Embryonic facial prominence (tissue), 1 donor: ENCODE measurements at regions not wholly inside any gene's neighbourhood (a gene's known extent, or its start where the extent isn't known, plus 50 kb on each side); places are given as distances from the start of the nearest gene placed in this dataset.

Experiments
- DNase-seq: peaks from one replicate; pipeline ENCODE4 v3.0.0-alpha.2; 2016; ENCODE audit errors: extremely low spot score

DNA sequence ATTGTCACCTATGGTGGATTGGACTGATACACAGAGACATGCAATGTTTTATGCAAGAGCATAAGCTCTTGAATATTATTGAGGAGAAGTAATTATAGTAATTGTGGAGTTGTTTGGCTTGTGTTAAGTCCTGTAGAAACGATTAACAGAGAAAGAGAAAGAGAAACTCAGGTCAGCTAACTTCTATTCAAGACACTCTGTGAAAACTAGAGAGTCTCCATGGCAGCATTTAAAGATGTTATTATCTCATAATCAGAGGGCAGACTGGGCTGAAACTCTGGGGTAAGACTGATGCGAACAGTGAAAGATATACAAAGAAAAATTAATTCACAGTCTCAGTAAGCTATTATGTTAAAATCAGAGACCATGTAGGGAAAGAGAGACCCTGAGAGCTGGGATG lies 625.7 kb downstream of the FAT4 start:
- DNase-seq, result no peak

DNA sequence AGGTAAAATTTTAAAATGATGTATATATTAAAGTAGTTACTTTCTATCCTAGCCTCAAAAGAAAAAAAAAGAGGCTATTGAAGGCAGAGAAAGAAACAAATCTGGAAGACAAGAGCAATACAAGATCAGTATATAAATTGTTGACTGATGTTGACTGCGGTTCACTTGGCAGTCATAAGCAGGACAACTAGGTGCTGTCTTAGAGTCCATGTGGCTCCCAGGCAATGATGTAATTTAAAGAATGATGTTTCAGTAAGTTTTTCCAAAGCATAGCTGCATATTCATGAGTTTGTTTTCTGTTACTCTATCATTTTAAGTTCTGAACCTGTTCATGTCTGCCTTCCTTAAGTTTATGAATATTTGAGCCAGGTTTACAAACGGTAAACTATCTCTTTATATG lies 630.2 kb downstream of the FAT4 start:
- no peak for DNase-seq

DNA sequence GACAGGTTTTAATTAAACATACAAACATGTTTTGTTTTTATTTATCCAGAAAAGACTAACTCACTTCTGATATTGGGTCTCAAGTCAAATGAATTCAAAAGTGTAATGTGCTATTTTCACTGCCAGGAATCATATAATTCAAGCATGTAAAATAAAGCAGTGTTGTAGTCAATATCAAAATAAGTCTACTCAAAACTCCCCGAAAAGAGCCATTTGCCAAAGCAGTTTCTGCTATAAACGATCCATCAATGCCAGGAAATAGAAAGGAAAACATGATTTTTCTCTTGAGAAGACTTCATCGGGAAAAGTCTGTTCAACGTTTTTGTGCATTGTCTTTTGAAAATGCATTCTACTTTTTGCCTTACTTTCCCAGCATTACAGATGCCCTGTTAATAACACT lies 633.3 kb downstream of the FAT4 start:
- DNase-seq, result no peak

DNA sequence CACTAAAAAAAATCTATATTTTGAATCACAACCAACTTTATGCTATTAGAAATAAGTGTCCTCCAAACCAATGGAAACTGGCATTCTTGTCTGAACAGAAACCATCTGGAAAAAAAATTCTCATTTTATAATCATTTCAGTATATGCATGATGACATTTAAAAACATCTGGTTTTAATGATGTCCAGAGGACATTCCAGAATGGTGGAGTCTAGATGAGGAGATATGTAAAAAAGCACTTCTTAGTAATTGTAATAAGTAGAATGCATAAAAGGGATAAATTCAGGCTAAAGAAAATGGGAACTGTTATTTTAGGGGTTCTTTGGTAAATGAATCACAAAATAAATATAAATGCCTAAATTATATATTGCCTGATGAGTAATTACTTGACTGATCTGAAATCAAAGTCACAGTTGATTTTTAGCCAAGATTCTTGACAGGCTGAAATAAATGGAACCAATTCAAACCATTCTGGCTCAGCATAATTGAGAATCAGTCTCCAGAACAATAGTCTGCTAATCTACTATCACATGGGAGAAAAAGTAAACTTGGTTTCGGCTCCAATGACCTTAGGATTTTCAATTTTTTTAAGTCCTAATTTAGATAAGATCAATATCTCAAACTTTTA lies 636.6 kb downstream of the FAT4 start:
- peak; percentile 62 for DNase-seq

DNA sequence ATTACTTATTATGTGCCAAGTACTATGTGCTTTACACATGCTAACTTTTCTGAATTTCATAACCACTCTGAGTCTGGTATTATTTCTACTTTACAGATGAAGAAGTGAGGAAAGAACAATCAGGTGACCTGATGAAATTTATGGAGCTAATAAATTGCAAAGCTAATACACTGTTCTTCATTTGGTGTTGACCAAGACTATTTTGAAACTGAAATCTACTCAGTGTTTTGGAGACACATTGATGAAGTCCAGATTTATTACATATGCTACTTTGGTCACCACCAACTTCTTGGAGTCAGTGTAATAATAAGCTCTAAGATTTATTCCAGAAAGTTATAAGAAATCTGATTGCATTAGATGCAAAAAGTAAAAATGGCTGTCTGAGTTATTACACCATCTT lies 637.9 kb downstream of the FAT4 start:
- no peak for DNase-seq

DNA sequence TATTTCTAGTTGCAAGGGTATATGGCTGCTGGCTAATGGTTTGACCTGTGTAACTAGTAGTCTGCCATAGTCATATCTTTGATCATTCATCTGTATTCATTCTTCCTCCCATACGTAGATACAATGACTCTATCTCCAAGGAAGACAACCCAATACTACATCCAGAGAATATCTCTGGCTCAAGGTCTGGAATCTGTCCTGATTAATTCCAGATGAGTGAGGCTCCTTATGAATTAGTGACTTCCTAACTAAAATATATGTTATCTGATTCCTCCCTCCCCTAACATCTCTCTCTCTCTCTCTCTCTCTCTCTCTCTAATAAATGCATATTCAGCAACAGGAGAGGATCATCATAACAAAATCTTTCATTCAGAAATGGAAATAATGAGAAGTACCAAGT lies 641.5 kb downstream of the FAT4 start:
- DNase-seq, result no peak

DNA sequence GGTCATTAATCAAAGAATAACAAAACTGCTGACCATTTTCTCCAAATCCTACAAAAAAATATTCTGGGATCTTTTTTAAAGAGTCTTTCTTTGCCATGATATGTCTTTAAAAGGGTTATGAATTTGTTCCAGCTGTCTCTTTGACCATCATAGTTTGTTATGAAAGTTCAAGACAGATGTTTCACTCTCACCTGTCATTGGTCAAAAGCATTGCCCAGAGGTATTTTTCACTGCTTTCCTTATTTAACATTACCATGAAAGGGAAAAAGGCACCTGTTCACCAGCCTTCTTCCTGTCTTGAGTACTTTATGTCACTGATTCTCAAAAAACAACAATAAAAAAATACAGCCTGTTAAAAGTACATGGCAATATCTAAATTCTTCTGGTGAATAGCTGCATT lies 643.8 kb downstream of the FAT4 start:
- DNase-seq, result no peak

DNA sequence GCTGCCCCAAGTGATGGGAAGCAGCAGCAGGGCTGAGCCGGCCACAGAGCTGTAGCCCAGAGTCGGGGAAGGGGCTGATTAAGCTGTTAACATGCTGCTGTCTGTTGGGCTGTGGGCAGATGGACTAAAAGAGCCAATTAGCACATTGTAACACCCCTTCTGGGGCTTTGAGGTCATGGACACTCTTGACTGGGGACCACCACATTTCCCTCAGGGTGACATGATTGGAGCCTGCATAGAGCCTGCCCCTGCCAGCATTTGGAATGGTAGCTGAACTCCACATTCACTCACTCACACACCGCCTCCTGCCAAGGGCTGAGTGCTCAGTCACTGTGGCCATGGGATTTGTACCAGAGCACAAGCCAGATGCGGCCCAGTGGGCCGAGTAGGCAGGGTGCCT lies 646.9 kb downstream of the FAT4 start:
- DNase-seq, result no peak

DNA sequence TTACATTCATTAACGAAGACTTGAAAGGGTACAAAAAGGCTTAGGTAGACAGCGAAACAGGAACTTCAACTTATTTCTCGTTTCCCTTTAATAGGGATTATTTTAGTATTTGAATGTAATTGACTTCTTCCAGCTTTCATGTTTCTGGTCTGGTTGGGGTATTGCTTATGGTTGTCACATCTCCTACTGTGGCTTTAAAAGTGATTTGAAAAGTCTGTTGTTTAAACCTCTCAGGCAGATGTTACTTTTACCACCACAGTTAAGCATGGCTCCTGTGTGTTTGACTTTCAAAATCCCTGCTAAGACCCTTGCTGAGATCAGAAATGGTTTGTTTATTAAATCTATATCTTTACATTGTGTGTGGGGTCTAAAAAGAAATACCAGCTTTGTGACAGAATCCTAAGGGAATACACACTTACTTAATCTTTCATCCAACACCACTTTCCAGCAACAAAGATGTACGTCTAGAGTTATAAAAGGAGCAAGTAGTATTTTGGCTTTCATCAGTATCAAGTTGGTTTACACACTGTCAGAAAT lies 661.2 kb downstream of the FAT4 start:
- no peak for DNase-seq

DNA sequence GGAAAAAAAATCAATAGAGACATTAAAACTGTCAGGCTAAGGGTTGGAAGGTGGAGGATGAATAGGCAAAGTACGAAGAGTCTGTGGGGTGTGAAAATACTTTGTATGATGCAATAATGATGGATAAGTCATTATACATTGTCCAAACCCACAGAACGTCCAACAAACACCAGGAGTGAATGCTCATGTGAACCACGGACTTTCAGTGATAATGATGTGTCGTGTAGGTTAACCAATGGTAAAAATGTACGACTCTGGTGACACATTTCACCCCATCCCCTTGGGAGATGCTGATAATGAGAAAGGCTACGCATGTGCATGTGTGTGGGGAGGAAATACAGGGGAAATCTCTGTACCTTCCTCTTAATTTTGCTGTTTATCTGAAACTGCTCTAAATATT lies 665.2 kb downstream of the FAT4 start:
- no peak for DNase-seq

DNA sequence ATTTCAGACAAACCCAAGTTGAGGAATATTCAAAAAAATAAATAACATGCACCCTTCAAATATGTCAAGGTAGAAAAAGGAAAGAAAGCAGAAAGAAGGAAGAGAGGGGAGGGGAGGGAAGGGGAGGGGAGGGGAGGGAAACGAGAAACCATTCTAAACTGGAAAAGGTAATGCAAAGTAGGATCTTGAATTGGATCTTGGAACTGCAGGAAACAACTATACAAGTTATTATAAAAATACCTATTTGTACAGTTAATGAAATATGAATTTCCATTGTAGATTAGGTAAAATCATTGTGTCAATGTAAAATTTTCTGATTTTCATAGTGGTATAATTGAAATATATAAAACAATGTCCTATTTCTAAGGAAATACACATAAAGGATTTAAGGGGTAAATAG lies 668.4 kb downstream of the FAT4 start:
- no peak for DNase-seq

DNA sequence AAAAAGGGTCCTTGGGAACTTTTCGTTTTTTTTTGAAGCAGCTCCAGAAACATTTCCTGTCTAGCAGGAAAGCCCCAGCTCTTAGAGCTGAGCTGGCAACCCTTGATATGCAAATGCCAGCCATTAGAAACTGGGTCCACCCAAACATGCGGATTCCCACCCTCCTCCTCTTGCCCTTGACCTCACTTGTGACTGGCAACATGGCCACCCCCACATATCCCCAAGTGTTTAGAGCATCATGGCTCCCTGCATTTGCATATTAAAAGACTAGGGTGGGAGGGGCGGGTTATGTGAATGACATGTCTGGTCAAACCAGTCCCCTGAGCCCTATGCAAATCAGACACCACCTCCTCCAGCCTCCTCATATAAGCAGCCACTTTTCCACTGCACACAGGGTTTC lies 671.1 kb downstream of the FAT4 start:
- no peak for DNase-seq

DNA sequence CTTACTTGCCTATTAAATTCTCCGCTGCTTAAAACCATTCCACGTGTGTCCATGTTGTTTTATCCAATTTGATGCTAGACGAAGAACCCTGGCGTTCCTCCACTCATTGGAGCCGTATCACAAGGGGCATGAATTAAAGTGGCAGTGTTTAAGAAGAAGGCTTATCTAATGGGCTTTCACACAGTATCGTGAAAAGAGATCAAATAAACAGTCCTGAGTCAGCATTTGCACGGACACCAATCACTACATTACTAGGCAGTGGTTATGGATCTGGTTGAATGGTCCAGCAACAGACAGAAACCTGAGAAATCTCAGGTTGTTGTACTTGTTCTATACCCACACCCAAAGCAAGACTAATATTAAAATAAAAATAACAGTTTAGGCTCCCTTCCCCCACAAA lies 671.6 kb downstream of the FAT4 start:
- no peak for DNase-seq

DNA sequence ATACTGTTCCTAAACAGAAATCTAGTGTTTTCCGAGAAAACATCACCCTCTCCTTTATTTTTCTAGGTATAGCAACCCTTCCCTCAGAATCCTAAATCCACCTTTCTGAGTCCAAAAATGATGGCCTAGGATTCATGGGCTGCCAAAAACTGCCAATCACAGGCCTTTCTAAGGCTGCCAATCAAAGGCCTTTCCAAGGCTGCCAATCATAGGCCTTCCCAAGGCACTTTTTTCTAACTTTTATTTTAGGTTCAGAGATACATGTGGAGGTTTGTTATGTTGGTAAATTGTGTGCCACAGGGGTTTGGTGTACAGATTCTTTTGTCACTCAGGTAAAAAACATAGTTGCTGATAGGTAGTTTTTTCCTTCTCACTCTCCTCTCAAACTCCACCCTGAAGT lies 673.7 kb downstream of the FAT4 start:
- DNase-seq, result no peak

DNA sequence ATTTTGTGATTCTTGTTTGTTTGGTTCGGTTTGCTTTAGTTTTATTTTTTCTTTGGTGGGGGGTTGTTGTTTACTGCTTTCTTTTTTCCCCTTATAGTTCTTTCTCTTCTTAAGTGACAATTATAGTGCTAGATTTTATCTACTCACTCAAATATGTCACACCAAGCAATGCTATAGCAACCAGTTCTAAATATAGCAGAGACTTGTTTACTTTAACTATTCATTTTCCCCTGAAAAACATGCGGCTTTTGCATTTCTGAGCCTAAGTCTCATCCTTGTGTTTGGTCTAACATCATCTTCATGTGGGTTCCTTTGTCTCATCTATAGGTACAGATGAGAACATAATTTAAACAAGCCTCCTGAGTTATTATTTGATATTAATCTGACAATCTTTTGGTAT lies 676.6 kb downstream of the FAT4 start:
- no peak for DNase-seq

DNA sequence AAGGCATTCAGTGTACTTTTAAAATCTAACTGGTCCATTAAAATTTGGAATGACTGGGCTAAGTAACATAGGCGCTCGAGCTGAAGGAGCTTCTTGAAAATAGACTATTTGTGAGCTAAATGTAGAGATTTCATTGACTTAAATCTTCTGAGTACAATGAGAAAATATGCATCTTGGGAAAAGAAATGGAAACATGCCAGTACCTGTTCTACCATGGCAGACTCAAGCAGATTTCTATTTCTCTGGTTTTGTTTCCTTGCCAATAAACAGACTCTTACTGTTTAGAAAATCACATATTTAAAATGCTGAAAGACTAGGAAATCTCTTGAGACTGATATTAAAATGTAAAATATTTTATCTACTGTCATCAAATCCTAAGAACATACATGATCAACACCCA lies 678.1 kb downstream of the FAT4 start:
- no peak for DNase-seq

DNA sequence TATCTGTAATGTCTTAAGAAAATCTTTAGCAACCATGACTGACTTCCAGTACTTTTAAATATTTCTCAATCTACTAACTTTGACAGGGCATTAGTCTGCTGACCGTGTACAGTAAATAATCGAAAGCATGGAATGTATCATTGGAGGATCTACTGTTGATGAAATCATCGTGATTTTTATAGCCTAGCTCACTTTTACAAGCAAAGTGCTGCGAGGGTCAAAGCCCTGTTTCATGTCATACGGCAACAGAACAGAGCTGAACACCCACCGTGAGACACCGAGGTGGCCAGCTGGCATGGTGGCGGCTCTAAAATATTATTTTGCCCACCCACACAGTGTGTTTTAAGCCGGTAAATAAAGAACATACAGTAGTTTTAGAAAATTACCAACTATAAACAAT lies 679.3 kb downstream of the FAT4 start:
- no peak for DNase-seq

DNA sequence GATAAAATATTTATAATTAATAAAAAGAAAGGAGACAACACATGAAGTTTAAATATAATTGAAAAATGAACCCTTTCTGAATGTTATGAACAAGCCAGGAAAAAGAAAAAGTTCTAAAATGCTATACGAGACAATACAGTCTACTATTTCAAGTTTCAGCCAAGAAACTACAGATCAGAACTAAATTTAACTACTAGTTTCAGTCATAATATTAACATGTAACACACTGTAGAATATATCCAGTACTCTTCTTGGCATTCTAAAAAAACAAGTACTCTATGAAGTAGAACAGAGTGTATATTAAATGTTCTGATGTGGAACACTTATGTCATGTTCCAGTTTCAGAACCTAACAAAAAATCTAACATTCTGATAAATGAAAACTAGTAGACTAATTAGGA lies 679.7 kb downstream of the FAT4 start:
- DNase-seq, result no peak

DNA sequence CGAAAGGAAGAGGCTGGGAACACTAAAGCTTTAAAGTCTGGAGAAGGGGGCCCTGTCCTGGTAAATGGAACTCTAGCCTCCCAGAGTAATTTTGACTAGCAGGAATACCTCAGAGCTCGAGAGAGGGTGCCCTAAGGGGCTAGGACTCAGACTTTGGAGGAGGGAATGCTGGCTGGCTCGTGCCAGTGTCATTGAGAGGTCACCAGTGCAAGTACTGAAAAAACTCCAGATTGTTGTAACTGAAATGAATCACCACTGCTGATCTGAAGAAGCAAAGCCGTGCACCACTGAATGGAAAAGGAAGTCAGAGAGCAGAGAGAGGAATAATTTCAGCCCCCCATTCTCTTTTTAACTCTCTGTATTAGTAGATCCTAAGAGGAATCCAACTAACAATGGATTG lies 690.2 kb downstream of the FAT4 start:
- no peak for DNase-seq

DNA sequence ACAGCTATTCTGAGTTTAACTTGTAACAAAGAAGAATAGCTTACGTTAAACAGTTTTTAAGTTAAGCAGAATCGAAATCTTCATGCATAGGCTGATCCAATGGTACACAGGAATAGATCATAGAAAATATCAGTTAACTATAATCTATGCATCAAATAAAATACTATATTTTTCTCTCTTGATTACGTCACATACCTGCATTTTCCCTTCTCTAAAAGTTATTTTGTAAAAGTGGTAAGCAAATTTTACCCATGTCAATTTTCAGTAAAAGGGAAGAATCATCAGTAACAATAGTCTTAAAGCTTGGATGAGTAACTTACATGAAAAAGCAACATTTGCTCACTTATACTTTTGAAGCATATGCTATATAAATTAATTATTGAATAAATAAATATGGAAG lies 692.4 kb downstream of the FAT4 start:
- no peak for DNase-seq

DNA sequence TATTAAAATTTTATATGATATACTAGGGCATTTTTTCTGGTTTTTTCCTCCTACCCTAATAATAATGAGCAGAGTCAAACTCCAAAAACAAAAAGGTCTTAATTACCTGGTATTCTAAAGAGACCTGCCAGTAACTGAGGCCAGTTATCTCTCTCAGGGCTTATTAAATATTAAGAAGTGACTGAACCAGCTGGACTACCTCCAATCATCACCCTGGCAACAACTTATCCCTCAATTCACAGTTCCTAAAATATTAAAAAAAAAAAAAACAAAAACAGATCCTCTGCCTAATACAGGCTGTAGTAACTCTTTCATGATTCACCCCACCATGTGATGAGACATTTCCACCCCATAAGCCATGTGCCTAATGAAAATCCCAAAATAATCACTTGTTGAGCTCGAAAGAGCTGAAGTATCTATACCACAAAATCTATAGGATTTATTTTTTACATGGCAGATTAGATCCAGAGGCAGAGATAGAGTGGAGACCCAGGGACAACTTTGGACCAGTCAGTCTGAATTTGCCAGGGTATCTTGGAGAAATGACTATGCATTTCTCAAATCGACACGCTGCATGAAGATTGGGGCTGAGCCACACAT lies 698.0 kb downstream of the FAT4 start:
- no peak for DNase-seq

DNA sequence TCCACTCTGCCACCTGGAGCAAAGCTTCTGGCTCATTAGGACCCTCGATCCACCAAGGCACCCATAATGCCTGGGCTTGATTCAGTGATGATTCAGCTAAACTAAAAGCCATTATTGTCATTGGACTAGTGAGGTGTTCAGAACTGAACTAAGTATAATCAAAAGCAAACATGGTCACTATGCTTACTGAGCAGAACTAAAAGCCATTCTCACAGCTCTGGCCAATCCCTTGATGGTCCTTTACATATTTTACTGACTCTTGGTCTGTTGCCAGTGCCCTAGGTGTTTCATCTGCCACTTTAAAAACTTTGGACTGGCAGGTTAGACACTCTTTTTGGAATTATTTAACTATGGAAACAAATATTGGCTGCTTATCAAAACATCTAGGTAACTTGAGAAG lies 703.5 kb downstream of the FAT4 start:
- no peak for DNase-seq

DNA sequence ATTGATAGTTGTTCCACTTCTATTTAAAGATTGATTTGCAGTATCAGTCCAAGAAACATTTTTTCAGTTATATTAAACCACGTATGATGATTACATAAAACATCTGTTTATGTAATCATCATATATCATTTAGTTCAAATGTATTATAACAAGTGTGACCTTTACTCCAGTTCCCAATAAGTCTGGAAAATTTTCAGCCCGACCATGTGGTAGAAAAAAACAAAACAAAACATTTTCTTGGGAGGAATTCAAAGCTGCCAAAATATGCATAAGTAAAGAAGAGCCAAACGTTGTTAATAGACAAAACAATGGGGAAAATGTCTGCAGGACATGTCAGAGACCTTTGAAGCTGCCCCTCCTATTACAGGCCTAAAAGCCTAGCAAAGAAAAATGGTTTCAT lies 709.1 kb downstream of the FAT4 start:
- DNase-seq, result no peak

DNA sequence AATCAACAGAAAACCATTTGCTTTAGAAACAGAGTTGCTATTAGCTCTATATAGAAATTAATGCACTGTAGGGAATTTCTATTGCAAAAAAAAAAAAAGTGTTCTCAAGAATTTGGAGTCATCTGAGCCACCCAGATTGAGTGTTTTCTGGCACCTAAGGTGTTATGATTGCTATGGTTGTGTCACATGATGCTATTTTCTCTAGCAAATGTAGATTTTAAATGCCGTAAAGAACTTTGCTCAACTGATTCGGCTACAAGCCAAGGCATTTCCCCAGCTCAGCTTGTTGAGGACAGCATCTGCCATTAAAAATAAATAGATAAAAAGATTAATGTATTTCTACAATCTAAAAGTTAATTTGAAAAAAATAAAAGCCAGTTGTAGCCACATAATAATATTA lies 712.8 kb downstream of the FAT4 start:
- no peak for DNase-seq
